GM18867 (cell line): ENCODE measurements at regions not wholly inside any gene's neighbourhood (a gene's known extent, or its start where the extent isn't known, plus 50 kb on each side); places are given as distances from the start of the nearest gene placed in this dataset.

Source experiments
- ATAC-seq: cut with Tn5 transposase; IDR thresholded peaks from one replicate; pipeline ENCODE4 v1.9.1; 2021; ENCODE audit warnings: mild to moderate bottlenecking, moderate library complexity; ENCODE audit not compliant: unreplicated experiment

GRCh38 chr6:93083337-93084230 is 335.8 kb downstream of the EPHA7 start:
- ATAC-seq = no peak

GRCh38 chr6:93081901-93082300 is 337.5 kb downstream of the EPHA7 start:
- no peak for ATAC-seq

GRCh38 chr6:93079061-93079460 is 340.3 kb downstream of the EPHA7 start:
- no peak for ATAC-seq

- ATAC-seq = no peak
Observed at GRCh38 chr6:93073811-93074210, 345.5 kb downstream of the EPHA7 start.

- no peak for ATAC-seq
Observed at GRCh38 chr6:93069856-93070255, 349.5 kb downstream of the EPHA7 start.

- no peak for ATAC-seq
Observed at GRCh38 chr6:93059911-93060310, 359.4 kb downstream of the EPHA7 start.

GRCh38 chr6:93057584-93057983 is 361.8 kb downstream of the EPHA7 start:
- no peak for ATAC-seq

GRCh38 chr6:93048381-93048780 is 371.0 kb downstream of the EPHA7 start:
- ATAC-seq = no peak

GRCh38 chr6:93047033-93047432 is 372.3 kb downstream of the EPHA7 start:
- ATAC-seq = no peak

GRCh38 chr6:93045156-93045555 is 374.2 kb downstream of the EPHA7 start:
- ATAC-seq = no peak

GRCh38 chr6:93040375-93040774 is 379.0 kb downstream of the EPHA7 start:
- no peak for ATAC-seq

- no peak for ATAC-seq
Observed at GRCh38 chr6:93036835-93037234, 382.5 kb downstream of the EPHA7 start.

GRCh38 chr6:93035756-93036155 is 383.6 kb downstream of the EPHA7 start:
- ATAC-seq = no peak

- ATAC-seq = no peak
Observed at GRCh38 chr6:93021235-93021915, 398.0 kb downstream of the EPHA7 start.

GRCh38 chr6:93017626-93018025 is 401.7 kb downstream of the EPHA7 start:
- no peak for ATAC-seq

GRCh38 chr6:93017213-93017612 is 402.1 kb downstream of the EPHA7 start:
- ATAC-seq = no peak

- no peak for ATAC-seq
Observed at GRCh38 chr6:93013054-93013453, 406.3 kb downstream of the EPHA7 start.

GRCh38 chr6:93008375-93008774 is 411.0 kb downstream of the EPHA7 start:
- ATAC-seq = no peak

- no peak for ATAC-seq
Observed at GRCh38 chr6:92989656-92990055, 429.7 kb downstream of the EPHA7 start.

GRCh38 chr6:92979281-92979680 is 440.1 kb downstream of the EPHA7 start:
- ATAC-seq = no peak

- no peak for ATAC-seq
Observed at GRCh38 chr6:92977018-92977417, 442.3 kb downstream of the EPHA7 start.

GRCh38 chr6:92967362-92967761 is 452.0 kb downstream of the EPHA7 start:
- ATAC-seq = no peak
